C4-2B (cell line): ENCODE measurements at regions not wholly inside any gene's neighbourhood (a gene's known extent, or its start where the extent isn't known, plus 50 kb on each side); places are given as distances from the start of the nearest gene placed in this dataset.

Source experiments
- CTCF ChIP-seq: fragments of 450-650 bp; conservative IDR thresholded peaks from 2 replicates; pipeline ENCODE4 v1.5.1; 2017; ENCODE audit warnings: mild to moderate bottlenecking
- ZFX ChIP-seq: fragments of 450-650 bp; IDR thresholded peaks from 2 replicates; pipeline ENCODE4 v1.6.1; 2017

GRCh38 chr2:195498839-195499490 lies 158.1 kb upstream of the SLC39A10 start:
- no peak for TF ChIP-seq CTCF
- no peak for TF ChIP-seq ZFX
